Sigmoid colon (tissue), 6 donors: ENCODE measurements at regions not wholly inside any gene's neighbourhood (a gene's known extent, or its start where the extent isn't known, plus 50 kb on each side); places are given as distances from the start of the nearest gene placed in this dataset.

Experiments
- DNase-seq: peaks from one replicate; pipeline ENCODE4 v3.0.0-alpha.2; 2019
- H3K27ac ChIP-seq, 4 donors: fragments of 200-600 bp; sonication (generic); one replicate each; pipeline ENCODE4 v1.5.1; 2016 to 2019; ENCODE audit warnings: mild to moderate bottlenecking in 1 of 4
- H3K27me3 ChIP-seq, 3 donors: fragments of 200-600 bp; sonication (generic); one replicate each; pipeline ENCODE4 v1.5.1; 2019; ENCODE audit warnings: mild to moderate bottlenecking in 1 of 3
- H3K36me3 ChIP-seq, 4 donors: fragments of 200-600 bp; sonication (generic); one replicate each; pipeline ENCODE4 v1.5.1; 2016 to 2019
- H3K4me1 ChIP-seq, 4 donors: fragments of 200-600 bp; sonication (generic); one replicate each; pipeline ENCODE4 v1.5.1; 2017 to 2019
- H3K4me3 ChIP-seq, 4 donors: fragments of 200-600 bp; sonication (generic); one replicate each; pipeline ENCODE4 v1.5.1; 2017 to 2019; ENCODE audit warnings: mild to moderate bottlenecking in 2 of 4, moderate library complexity in 1 of 4
- H3K9me3 ChIP-seq, 4 donors: fragments of 200-600 bp in 3 of 4; sonication (generic) in 3 of 4; one replicate each; pipeline versions ENCODE4 v1.5.1 to v1.6.1; 2013 to 2019
- CTCF ChIP-seq, 4 experiments: fragments of 450-650 bp in 3 of 4; fragments of 200-600 bp in 1 of 4; IDR thresholded peaks; one replicate each; pipeline ENCODE4 v1.5.1; 2016 to 2019; ENCODE audit warnings: antibody characterized with exemption in 4 of 4, mild to moderate bottlenecking in 3 of 4, moderate library complexity in 2 of 4
- EP300 ChIP-seq, 4 donors: sonication (generic); formaldehyde crosslinking; IDR thresholded peaks; one replicate each; pipeline ENCODE4 v1.6.1; 2017; ENCODE audit warnings: antibody characterized with exemption in 4 of 4
- POLR2A ChIP-seq, 2 donors: fragments of 450-650 bp; IDR thresholded peaks; one replicate each; pipeline ENCODE4 v1.6.1; 2016; ENCODE audit warnings: antibody characterized with exemption in 2 of 2, mild to moderate bottlenecking in 2 of 2, moderate library complexity in 2 of 2
- POLR2AphosphoS5 ChIP-seq, 4 donors: sonication (generic); formaldehyde crosslinking; IDR thresholded peaks; one replicate each; pipeline ENCODE4 v1.6.1; 2017; ENCODE audit warnings: antibody characterized with exemption in 4 of 4
- WGBS, 2 donors: extraction: QIAGEN DNeasy Blood & Tissue Kit; methylation state at CpG; one replicate each; pipeline ENCODE4 v1.1.7; 2013; 5-methylcytosine and 5-hydroxymethylcytosine counted together
- intact Hi-C: fragments of 100-400 bp; cut with DNase I; formaldehyde crosslinking; loops from one replicate; pipeline ENCODE4 v1.15.1; 2023
- donor health status: healthy with polysubstance abuse.
- donor health status: healthy.

GRCh38 chr19:5273782-5274181 lies 66.8 kb downstream of the PTPRS start:
- Histone ChIP-seq H3K9me3 (no peaks in the 10 kb centered on the region), H3K4me3 (no peak overlapping the region), H3K27me3 (no peaks in the 10 kb centered on the region), H3K27ac (no peak overlapping the region), H3K36me3 (peaks cover 14 to 62% (median 27%) of the 10 kb centered on the region in 4 donors), H3K4me1 (no peaks in the 10 kb centered on the region)
- no peak for DNase-seq
- TF ChIP-seq POLR2AphosphoS5 (IDR thresholded peaks at IDR 0.05) (no peak), POLR2A (IDR thresholded peaks at IDR 0.05) (no peak), CTCF (IDR thresholded peaks at IDR 0.05) (no peak), EP300 (IDR thresholded peaks at IDR 0.05) (no peak)
- WGBS, 2 donors, result 88 to 93% methylated on average over 7 of the region's 7 CpGs
- intact Hi-C loops, result no loop called here

- no peak for DNase-seq
- no peak for TF ChIP-seq EP300 (IDR thresholded peaks at IDR 0.05)
- TF ChIP-seq CTCF (IDR thresholded peaks at IDR 0.05), result peak in 1 of 4 experiments; percentile 11
- Histone ChIP-seq H3K36me3 (peaks cover 14 to 53% (median 27%) of the 10 kb centered on the region in 4 donors), H3K9me3 (no peaks in the 10 kb centered on the region), H3K4me3 (no peak overlapping the region), H3K4me1 (no peaks in the 10 kb centered on the region), H3K27ac (no peak overlapping the region), H3K27me3 (no peaks in the 10 kb centered on the region)
- intact Hi-C loops, result no loop called here
- WGBS, 2 donors, result 71 to 81% methylated on average over 10 of the region's 10 CpGs
Observed at GRCh38 chr19:5271145-5271544, 69.5 kb downstream of the PTPRS start.

DNA sequence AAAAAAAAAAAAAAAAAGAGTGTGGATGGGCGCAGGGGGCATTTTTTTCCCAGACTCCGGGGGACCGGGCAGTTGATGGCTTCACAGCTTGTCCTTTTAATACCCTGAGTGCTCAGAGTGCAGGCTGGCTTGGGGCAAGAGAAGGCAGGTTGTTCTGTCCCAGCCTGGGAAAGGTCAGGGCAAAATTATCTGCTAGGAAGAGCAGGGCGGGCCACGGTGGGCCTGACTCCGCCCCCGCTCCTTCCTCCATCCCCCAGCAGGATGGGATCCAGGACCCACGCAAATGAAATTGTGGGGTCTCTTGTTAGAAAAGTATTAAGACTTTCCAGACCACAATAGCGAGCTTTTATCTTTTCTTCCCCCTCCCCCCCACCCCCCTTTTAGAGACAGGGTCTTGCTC lies 70.7 kb downstream of the PTPRS start:
- no peak for TF ChIP-seq POLR2A (IDR thresholded peaks at IDR 0.05)
- TF ChIP-seq POLR2AphosphoS5 (IDR thresholded peaks at IDR 0.05), result no peak
- TF ChIP-seq CTCF (IDR thresholded peaks at IDR 0.05), result no peak
- no peak for TF ChIP-seq EP300 (IDR thresholded peaks at IDR 0.05)
- no peak overlapping the region for H3K27ac ChIP-seq
- peaks cover 14 to 49% (median 28%) of the 10 kb centered on the region in 4 donors for H3K36me3 ChIP-seq

DNA sequence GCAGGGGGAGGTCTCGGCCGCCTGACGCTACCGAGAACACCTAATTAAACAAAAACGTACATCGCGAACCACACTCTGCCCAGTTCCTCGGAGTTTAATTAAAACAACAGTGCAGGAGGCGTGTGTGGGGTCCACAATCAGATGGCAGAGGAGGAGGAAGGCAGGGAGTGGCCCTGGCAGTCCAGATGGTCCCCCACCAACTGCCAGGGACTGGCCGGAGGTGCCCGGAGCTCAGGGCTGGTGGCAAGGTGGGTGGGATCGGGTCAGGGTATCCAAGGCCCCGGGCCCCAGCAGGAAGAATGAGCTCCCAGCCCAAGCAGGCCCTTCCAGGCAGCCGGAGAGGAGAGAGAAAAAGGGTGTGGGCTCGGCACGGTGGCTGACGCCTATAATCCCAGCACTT lies 71.3 kb downstream of the PTPRS start:
- Histone ChIP-seq H3K4me3 (no peak overlapping the region), H3K27ac (no peak overlapping the region), H3K36me3 (peaks cover 15 to 53% (median 33%) of the 10 kb centered on the region in 4 donors), H3K27me3 (no peaks in the 10 kb centered on the region), H3K9me3 (no peaks in the 10 kb centered on the region), H3K4me1 (no peaks in the 10 kb centered on the region)
- no peak for DNase-seq
- no peak for TF ChIP-seq POLR2AphosphoS5 (IDR thresholded peaks at IDR 0.05)
- no peak for TF ChIP-seq CTCF (IDR thresholded peaks at IDR 0.05)
- no peak for TF ChIP-seq EP300 (IDR thresholded peaks at IDR 0.05)
- TF ChIP-seq POLR2A (IDR thresholded peaks at IDR 0.05), result no peak
- intact Hi-C loops, result no loop called here
- WGBS, 2 donors, result 74 to 89% methylated on average over 17 of the region's 17 CpGs

More for the DNA sequence above, 70.7 kb downstream of the PTPRS start:
- no peaks in the 10 kb centered on the region for H3K9me3 ChIP-seq
- H3K4me3 ChIP-seq, result no peak overlapping the region
- no peaks in the 10 kb centered on the region for H3K4me1 ChIP-seq
- DNase-seq, result no peak
- no peaks in the 10 kb centered on the region for H3K27me3 ChIP-seq
- intact Hi-C loops, result no loop called here
- WGBS, 2 donors, result 76 to 83% methylated on average over 9 of the region's 9 CpGs

DNA sequence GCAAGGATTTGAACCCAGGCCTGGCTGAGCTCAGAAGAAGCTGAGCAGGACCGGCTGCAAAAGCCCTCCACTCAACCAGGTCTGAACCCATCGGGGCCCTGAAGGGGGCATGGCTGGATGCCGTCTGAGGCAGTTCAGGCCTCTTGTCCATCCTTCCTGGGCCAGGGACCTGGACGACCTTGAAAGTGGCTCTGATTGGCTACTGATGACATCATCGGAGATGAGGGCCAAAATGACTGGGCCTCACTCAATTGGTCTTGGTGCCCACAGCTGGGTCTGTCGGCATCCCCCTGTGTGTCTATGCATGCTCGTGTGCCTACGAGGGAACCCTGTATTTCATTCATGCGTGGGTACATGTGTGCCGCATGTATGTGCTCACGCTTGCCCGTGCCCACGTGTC lies 71.8 kb downstream of the PTPRS start:
- peaks cover 20 to 53% (median 32%) of the 10 kb centered on the region in 4 donors for H3K36me3 ChIP-seq

More for the DNA sequence above, 71.8 kb downstream of the PTPRS start:
- no peak for TF ChIP-seq CTCF (IDR thresholded peaks at IDR 0.05)
- no peak for TF ChIP-seq EP300 (IDR thresholded peaks at IDR 0.05)
- no peak for TF ChIP-seq POLR2AphosphoS5 (IDR thresholded peaks at IDR 0.05)
- no peak for TF ChIP-seq POLR2A (IDR thresholded peaks at IDR 0.05)
- H3K4me1 ChIP-seq, result no peaks in the 10 kb centered on the region
- WGBS, 2 donors, result 84 to 92% methylated on average over 13 of the region's 13 CpGs
- no peaks in the 10 kb centered on the region for H3K27me3 ChIP-seq
- no peak for DNase-seq
- no peaks in the 10 kb centered on the region for H3K9me3 ChIP-seq
- H3K4me3 ChIP-seq, result no peak overlapping the region
- no peak overlapping the region for H3K27ac ChIP-seq
- intact Hi-C loops, result no loop called here
